RWPE1 (cell line): ENCODE measurements at regions not wholly inside any gene's neighbourhood (a gene's known extent, or its start where the extent isn't known, plus 50 kb on each side); places are given as distances from the start of the nearest gene placed in this dataset.

Experiments used
- CTCF ChIA-PET: fragments of 350-600 bp; sonication (Branson Sonifier 250); formaldehyde crosslinking; extraction: SDS; loops from one replicate; lab custom pipeline; 2021; lab: Yijun Ruan, JAX
- POLR2A ChIA-PET: fragments of 400-600 bp; formaldehyde crosslinking; extraction: SDS; loops from one replicate; lab custom pipeline; 2020; ENCODE audit warnings: antibody characterized with exemption; ENCODE audit not compliant: low non-redundant PET; lab: Yijun Ruan, JAX
- DNase-seq: peaks from one replicate; pipeline ENCODE4 v3.0.0; 2012; ENCODE audit warnings: low spot score
- H3K27ac ChIP-seq: fragments of 450-650 bp; 2 replicates; pipeline ENCODE4 v1.5.1; 2017
- CTCF ChIP-seq: fragments of 450-650 bp; conservative IDR thresholded peaks from 2 replicates; pipeline ENCODE4 v1.5.1; 2017; ENCODE audit warnings: low read depth, mild to moderate bottlenecking

DNA sequence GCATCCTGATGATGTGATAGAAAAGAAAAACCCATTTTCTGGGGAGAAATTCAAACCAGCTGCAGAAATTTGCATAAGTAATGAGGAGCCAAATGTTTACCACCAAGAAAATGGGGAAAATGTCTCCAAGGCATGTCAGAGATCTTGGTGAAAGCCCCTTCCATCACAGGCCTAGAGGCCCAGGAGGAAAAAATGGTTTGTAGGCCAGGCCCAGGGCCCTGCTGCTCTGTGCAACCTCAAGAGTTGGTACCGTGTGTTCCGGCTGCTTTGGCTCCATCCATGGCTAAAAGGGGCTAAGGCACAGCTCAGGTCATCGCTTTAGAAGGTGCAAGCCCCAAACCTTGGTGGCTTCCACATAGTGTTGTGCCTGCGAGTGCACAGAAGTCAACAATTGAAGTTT, 543.1 kb downstream of the ZNF608 start:
- ChIA-PET CTCF (no interaction called here), POLR2A (no interaction called here)
- H3K27ac ChIP-seq = no peak overlapping the region
- TF ChIP-seq CTCF = no peak
- no peak for DNase-seq

GRCh38 chr5:124200381-124200780, 546.1 kb downstream of the ZNF608 start:
- no peak overlapping the region for H3K27ac ChIP-seq
- no peak for TF ChIP-seq CTCF
- no peak for DNase-seq
- POLR2A ChIA-PET = no interaction called here
- CTCF ChIA-PET = interaction anchor here (0.7 kb wide), 1 partner anchor 562 kb away, joined by 4 read pairs; no protein-coding TSS in a partner anchor

GRCh38 chr5:124199893-124200292, 546.5 kb downstream of the ZNF608 start:
- no peak overlapping the region for H3K27ac ChIP-seq
- DNase-seq = no peak
- TF ChIP-seq CTCF = no peak
- ChIA-PET CTCF (interaction anchor here (0.6 to 0.7 kb wide), 2 partner anchors 120 to 562 kb away, joined by 3 to 4 read pairs; no protein-coding TSS in a partner anchor), POLR2A (no interaction called here)

- no peak overlapping the region for H3K27ac ChIP-seq
- no peak for TF ChIP-seq CTCF
- ChIA-PET POLR2A (no interaction called here), CTCF (no interaction called here)
- DNase-seq = no peak
These were observed 551.0 kb downstream of the ZNF608 start for GRCh38 chr5:124195411-124195810.

GRCh38 chr5:124194282-124194681, 552.2 kb downstream of the ZNF608 start:
- DNase-seq = no peak
- no peak overlapping the region for H3K27ac ChIP-seq
- CTCF ChIA-PET = interaction anchor here (0.6 kb wide), 1 partner anchor 276 kb away, joined by 3 read pairs; no protein-coding TSS in a partner anchor
- POLR2A ChIA-PET = no interaction called here
- TF ChIP-seq CTCF = no peak

DNA sequence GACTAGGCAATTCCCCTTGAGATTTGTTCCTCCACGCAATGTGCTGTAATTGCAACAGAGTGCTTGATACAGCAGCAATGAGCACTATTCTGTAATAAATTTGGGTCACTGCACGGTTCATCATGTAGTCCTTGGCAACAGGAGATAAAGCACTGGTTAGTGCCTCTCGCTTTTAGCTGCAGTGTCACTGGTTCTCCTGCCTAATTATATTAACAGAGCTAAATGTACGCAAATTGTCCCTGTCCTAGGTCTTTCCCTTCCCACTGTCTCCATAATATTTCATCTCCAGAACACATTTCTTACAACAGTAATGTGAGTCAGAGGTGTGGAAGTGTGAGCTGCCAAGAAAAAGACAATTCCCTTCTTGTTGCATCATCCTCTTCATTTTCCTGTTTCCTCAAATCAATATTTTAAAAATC, 553.1 kb downstream of the ZNF608 start:
- DNase-seq = peak; percentile 76
- CTCF ChIA-PET = interaction anchor here (0.7 kb wide), 1 partner anchor 8 kb away, joined by 3 read pairs; no protein-coding TSS in a partner anchor
- POLR2A ChIA-PET = no interaction called here
- H3K27ac ChIP-seq = no peak overlapping the region
- no peak for TF ChIP-seq CTCF
